K562 (cell line): ENCODE measurements at regions not wholly inside any gene's neighbourhood (a gene's known extent, or its start where the extent isn't known, plus 50 kb on each side); places are given as distances from the start of the nearest gene placed in this dataset.

Experiments
- ATAC-seq: fragments of 200-7000 bp; cut with Tn5 transposase; 3 replicates; pipeline ENCODE4 v1.9.1; 2020; ENCODE audit warnings: moderate library complexity
- BruUV-seq: library from RNA; stranded (reverse); fragments of 400-500 nt; replicated peaks from 2 replicates; lab custom pipeline; 2021; lab: Mats Ljungman, UMichigan
- CTCF ChIA-PET: fragments of 300-600 bp; formaldehyde crosslinking; extraction: SDS; loops from one replicate; lab custom pipeline; 2021; ENCODE audit warnings: low intra/inter-chr PET ratio; lab: Yijun Ruan, JAX
- POLR2A ChIA-PET: fragments of 300-600, 350-650 bp; sonication (Branson Sonifier 250); formaldehyde crosslinking; extraction: SDS; loops from one replicate; lab custom pipeline; 2021; ENCODE audit warnings: antibody characterized with exemption, inconsistent platforms; lab: Yijun Ruan, JAX
- DNase-seq, 4 experiments: peaks; one replicate each; pipeline versions ENCODE4 v3.0.0 to v3.0.0-alpha.2; 2011 to 2018; ENCODE audit warnings: low spot score in 3 of 4, mixed read lengths in 3 of 4; ENCODE audit errors: extremely low read depth in 1 of 4
- FAIRE-seq: peaks from 2 replicates; lab custom pipeline; 2011; peaks lifted over from hg19 to GRCh38; lab: Jason Lieb, UNC
- H2AFZ ChIP-seq: 2 replicates; pipeline ENCODE4 v1.6.0; 2011; ENCODE audit warnings: low read depth, low read length, control low read depth, inconsistent platforms
- H3K27ac ChIP-seq: fragments of 200-600 bp; 3 replicates; pipeline ENCODE4 v1.8.0; 2011; ENCODE audit warnings: low read depth, mild to moderate bottlenecking, control low read depth, inconsistent platforms, low read length, moderate library complexity, mixed read lengths; ENCODE audit errors: extremely low read depth
- H3K27me3 ChIP-seq, 2 experiments: fragments of 300-600 bp in 1 of 2; 2 replicates in 1 of 2; 3 replicates in 1 of 2; pipeline versions ENCODE4 v1.6.0 to v1.8.0; 2011; ENCODE audit warnings: inconsistent platforms in 2 of 2, low read length in 2 of 2, mild to moderate bottlenecking in 1 of 2, mixed read lengths in 1 of 2, moderate library complexity in 1 of 2; ENCODE audit not compliant: control insufficient read depth in 2 of 2, insufficient read depth in 2 of 2
- H3K36me3 ChIP-seq: fragments of 300-600 bp; 3 replicates; pipeline ENCODE4 v1.8.0; 2011; ENCODE audit warnings: mild to moderate bottlenecking, low read length, inconsistent platforms; ENCODE audit not compliant: control insufficient read depth, insufficient read depth
- H3K4me1 ChIP-seq, 2 experiments: fragments of 200-600 bp in 1 of 2; replicated peaks in 1 of 2; 2 replicates in 1 of 2; 3 replicates in 1 of 2; pipeline versions ENCODE4 v1.5.1 to v1.8.0; 2011; ENCODE audit warnings: inconsistent platforms in 2 of 2, low read length in 2 of 2, mild to moderate bottlenecking in 1 of 2, mixed read lengths in 1 of 2, moderate library complexity in 1 of 2; ENCODE audit not compliant: control insufficient read depth in 2 of 2, insufficient read depth in 2 of 2
- H3K4me2 ChIP-seq: 2 replicates; pipeline ENCODE4 v1.6.1; 2011; ENCODE audit warnings: low read length, control low read depth, inconsistent platforms, mixed read lengths; ENCODE audit not compliant: insufficient read depth
- H3K4me3 ChIP-seq: fragments of 200-600 bp; sonication (generic), shearing (Covaris generic); 2 replicates; pipeline ENCODE4 v1.5.1; 2016; ENCODE audit warnings: control low read depth, inconsistent platforms
- H3K79me2 ChIP-seq: fragments of 200-600 bp; 3 replicates; pipeline ENCODE4 v1.8.0; 2011; ENCODE audit warnings: low read length, inconsistent platforms; ENCODE audit not compliant: control insufficient read depth, insufficient read depth
- H3K9ac ChIP-seq, 2 experiments: 2 replicates each; pipeline versions ENCODE4 v1.6.0 to v1.6.1; 2011; ENCODE audit warnings: low read depth in 2 of 2, low read length in 2 of 2, control low read depth in 1 of 2, inconsistent platforms in 1 of 2, mild to moderate bottlenecking in 1 of 2, mixed read lengths in 1 of 2; ENCODE audit not compliant: insufficient read depth in 1 of 2
- H3K9me1 ChIP-seq: one replicate; pipeline ENCODE4 v1.6.0; 2011; ENCODE audit warnings: inconsistent platforms, mild to moderate bottlenecking, low read length, moderate library complexity; ENCODE audit not compliant: control insufficient read depth, insufficient read depth
- H3K9me3 ChIP-seq: replicated peaks from 2 replicates; pipeline ENCODE4 v1.5.1; 2011; ENCODE audit warnings: low read depth, low read length, inconsistent platforms; ENCODE audit not compliant: control insufficient read depth, insufficient read depth
- H4K20me1 ChIP-seq: replicated peaks from 2 replicates; pipeline ENCODE4 v1.6.1; 2011; ENCODE audit warnings: low read length, inconsistent platforms, mixed read lengths; ENCODE audit not compliant: control insufficient read depth, insufficient read depth
- ARID1B ChIP-seq: fragments of 450-650 bp; IDR thresholded peaks from 2 replicates; pipeline ENCODE4 v1.6.1; 2016; ENCODE audit warnings: antibody characterized with exemption, mild to moderate bottlenecking, inconsistent platforms
- BHLHE40 ChIP-seq: IDR thresholded peaks from 2 replicates; pipeline ENCODE4 v1.6.1; 2011; ENCODE audit warnings: low read length, improper control_type of control experiment
- CEBPG ChIP-seq, 3 experiments: fragments of 200-800 bp in 1 of 3; sonication (Bioruptor generic) in 1 of 3; sonication (generic) in 1 of 3; formaldehyde crosslinking in 1 of 3; IDR thresholded peaks in 2 of 3; conservative IDR thresholded peaks in 1 of 3; 2 replicates each; pipeline versions ENCODE4 v1.6.1 to v1.8.0; 2016 to 2022; ENCODE audit warnings: missing compliant biosample characterization in 2 of 3, missing genetic modification characterization in 2 of 3, mild to moderate bottlenecking in 1 of 3, missing genetic modification reagents in 1 of 3
- CSDE1 ChIP-seq, 2 experiments: fragments of 450-650 bp; IDR thresholded peaks; 2 replicates each; pipeline ENCODE4 v1.6.1; 2016; ENCODE audit warnings: mild to moderate bottlenecking in 1 of 2
- HNRNPL ChIP-seq: fragments of 200-400 bp; formaldehyde crosslinking; IDR thresholded peaks from 2 replicates; pipeline ENCODE4 v1.6.1; 2017; ENCODE audit warnings: low read depth, mild to moderate bottlenecking, low read length
- MBD2 ChIP-seq: sonication (generic); IDR thresholded peaks from 2 replicates; pipeline ENCODE4 v1.6.1; 2016; ENCODE audit warnings: low read depth, borderline replicate concordance
- MYBL2 ChIP-seq, 2 experiments: fragments of 450-650 bp in 1 of 2; sonication (generic) in 1 of 2; formaldehyde crosslinking in 1 of 2; IDR thresholded peaks; 2 replicates each; pipeline versions ENCODE4 v1.6.1 to v1.8.1; 2017 to 2022; ENCODE audit warnings: borderline replicate concordance in 1 of 2, inconsistent platforms in 1 of 2, low read depth in 1 of 2, mild to moderate bottlenecking in 1 of 2, missing genetic modification reagents in 1 of 2, moderate library complexity in 1 of 2
- SNRNP70 ChIP-seq: fragments of 200-400 bp; formaldehyde crosslinking; optimal IDR thresholded peaks from 2 replicates; pipeline ENCODE3; 2017; ENCODE audit warnings: low read depth, low read length
- TSC22D4 ChIP-seq: fragments of 450-650 bp; IDR thresholded peaks from 2 replicates; pipeline ENCODE4 v1.6.1; 2016; ENCODE audit warnings: missing genetic modification characterization, missing biosample characterization, control low read depth
- WHSC1 ChIP-seq: IDR thresholded peaks from one replicate; pipeline ENCODE4 v1.6.1; 2012; ENCODE audit warnings: low read length, control low read depth, inconsistent platforms
- ZBED1 ChIP-seq: IDR thresholded peaks from 2 replicates; pipeline ENCODE4 v1.6.1; 2014
- ZFPM2 ChIP-seq: fragments of 250-450 bp; sonication (Bioruptor Pico); IDR thresholded peaks from 2 replicates; pipeline ENCODE4 v1.5.1; 2022; ENCODE audit warnings: mild to moderate bottlenecking
- ZNF583 ChIP-seq: fragments of 250-450 bp; sonication (Bioruptor Pico); IDR thresholded peaks from 2 replicates; pipeline ENCODE4 v1.4.0; 2020
- WGBS: fragments of 100-300 bp; shearing (Covaris generic); methylation state at CpG from one replicate; pipeline ENCODE4 v1.1.6; 2016; ENCODE audit warnings: low coverage, mixed read lengths; ENCODE audit not compliant: insufficient coverage; ENCODE audit errors: missing lambda C conversion rate; 5-methylcytosine and 5-hydroxymethylcytosine counted together
- in situ Hi-C: fragments of 300-500 bp; cut with MboI; formaldehyde crosslinking; loops from 4 replicates; pipeline ENCODE4 v1.15.0; 2018; ENCODE audit warnings: inconsistent platforms, mixed read lengths
- intact Hi-C: fragments of 100-400 bp; cut with micrococcal nuclease; formaldehyde crosslinking; loops from 2 replicates; pipeline ENCODE4 v1.14.2; 2022
- TF ChIP-seq, protein P1 (sequence below): sonication (generic); formaldehyde crosslinking; IDR thresholded peaks from 2 replicates; pipeline ENCODE4 v1.8.0; 2023; ENCODE audit warnings: missing genetic modification reagents, mild to moderate bottlenecking, borderline replicate concordance
- TF ChIP-seq, protein P2 (sequence below), 2 experiments: IDR thresholded peaks; 2 replicates each; pipeline ENCODE4 v1.6.1; 2011; ENCODE audit warnings: borderline replicate concordance in 1 of 2, control low read depth in 1 of 2, low read depth in 1 of 2, low read length in 1 of 2, mild to moderate bottlenecking in 1 of 2, mixed read lengths in 1 of 2, moderate library complexity in 1 of 2; ENCODE audit not compliant: insufficient read depth in 1 of 2, insufficient read length in 1 of 2, poor library complexity in 1 of 2, severe bottlenecking in 1 of 2; ENCODE audit errors: extremely low read depth in 1 of 2

DNA sequence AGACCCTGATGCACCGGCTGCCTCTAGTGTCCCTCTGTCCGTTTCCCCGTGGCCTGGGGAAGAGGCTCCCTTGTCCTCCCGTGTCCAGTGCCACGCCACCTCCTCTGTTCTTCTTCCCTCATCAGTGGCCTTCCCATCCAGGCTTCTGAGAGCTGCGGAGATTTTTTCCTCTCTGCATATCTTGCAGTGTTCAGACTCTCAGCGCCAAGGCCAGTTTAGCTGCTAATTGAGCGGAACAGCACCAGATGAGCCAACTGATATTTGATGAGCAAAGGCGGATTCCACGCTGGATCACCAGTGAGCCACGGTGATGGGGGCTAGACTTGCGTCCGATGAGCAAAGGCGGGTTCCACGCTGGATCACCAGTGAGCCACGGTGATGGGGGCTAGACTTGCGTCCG, 257.6 kb downstream of the FOXL1 start (continued):
- TF ChIP-seq, protein P1, sequence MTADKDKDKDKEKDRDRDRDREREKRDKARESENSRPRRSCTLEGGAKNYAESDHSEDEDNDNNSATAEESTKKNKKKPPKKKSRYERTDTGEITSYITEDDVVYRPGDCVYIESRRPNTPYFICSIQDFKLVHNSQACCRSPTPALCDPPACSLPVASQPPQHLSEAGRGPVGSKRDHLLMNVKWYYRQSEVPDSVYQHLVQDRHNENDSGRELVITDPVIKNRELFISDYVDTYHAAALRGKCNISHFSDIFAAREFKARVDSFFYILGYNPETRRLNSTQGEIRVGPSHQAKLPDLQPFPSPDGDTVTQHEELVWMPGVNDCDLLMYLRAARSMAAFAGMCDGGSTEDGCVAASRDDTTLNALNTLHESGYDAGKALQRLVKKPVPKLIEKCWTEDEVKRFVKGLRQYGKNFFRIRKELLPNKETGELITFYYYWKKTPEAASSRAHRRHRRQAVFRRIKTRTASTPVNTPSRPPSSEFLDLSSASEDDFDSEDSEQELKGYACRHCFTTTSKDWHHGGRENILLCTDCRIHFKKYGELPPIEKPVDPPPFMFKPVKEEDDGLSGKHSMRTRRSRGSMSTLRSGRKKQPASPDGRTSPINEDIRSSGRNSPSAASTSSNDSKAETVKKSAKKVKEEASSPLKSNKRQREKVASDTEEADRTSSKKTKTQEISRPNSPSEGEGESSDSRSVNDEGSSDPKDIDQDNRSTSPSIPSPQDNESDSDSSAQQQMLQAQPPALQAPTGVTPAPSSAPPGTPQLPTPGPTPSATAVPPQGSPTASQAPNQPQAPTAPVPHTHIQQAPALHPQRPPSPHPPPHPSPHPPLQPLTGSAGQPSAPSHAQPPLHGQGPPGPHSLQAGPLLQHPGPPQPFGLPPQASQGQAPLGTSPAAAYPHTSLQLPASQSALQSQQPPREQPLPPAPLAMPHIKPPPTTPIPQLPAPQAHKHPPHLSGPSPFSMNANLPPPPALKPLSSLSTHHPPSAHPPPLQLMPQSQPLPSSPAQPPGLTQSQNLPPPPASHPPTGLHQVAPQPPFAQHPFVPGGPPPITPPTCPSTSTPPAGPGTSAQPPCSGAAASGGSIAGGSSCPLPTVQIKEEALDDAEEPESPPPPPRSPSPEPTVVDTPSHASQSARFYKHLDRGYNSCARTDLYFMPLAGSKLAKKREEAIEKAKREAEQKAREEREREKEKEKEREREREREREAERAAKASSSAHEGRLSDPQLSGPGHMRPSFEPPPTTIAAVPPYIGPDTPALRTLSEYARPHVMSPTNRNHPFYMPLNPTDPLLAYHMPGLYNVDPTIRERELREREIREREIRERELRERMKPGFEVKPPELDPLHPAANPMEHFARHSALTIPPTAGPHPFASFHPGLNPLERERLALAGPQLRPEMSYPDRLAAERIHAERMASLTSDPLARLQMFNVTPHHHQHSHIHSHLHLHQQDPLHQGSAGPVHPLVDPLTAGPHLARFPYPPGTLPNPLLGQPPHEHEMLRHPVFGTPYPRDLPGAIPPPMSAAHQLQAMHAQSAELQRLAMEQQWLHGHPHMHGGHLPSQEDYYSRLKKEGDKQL (CRISPR knock-in tag), result no peak

DNA sequence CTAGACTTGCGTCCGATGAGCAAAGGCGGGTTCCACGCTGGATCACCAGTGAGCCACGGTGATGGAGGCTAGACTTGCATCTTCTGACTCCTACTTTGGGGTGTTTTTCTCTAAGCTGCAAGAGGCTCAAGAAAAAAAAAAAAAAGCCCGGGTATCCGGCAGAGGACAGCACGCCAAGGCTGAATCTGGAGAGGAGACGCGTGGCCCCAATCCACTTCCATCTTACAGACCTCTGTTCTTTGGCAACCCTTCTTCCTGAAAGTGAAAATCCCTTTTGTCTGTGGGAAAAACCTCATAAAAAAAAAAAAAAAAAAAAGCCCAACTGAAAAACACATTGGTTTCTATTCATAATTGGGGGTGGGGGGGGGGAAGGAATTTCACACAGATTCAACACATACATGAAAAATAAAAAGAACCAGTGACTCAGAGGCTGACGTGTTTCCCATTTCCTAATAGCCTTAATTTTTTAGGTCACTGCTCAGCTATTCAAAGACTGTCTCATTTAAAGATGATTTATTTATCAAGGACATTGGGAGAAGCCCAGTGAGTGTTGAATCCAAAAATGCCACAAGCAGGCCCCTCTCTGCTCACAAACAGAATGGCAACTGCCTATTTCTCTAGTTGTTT, 258.3 kb downstream of the FOXL1 start:
- Histone ChIP-seq H3K79me2 (no peaks in the 10 kb centered on the region), H2AFZ (no peak overlapping the region), H3K4me3 (no peak overlapping the region), H3K9ac (no peak overlapping the region), H3K36me3 (no peaks in the 10 kb centered on the region), H3K9me1 (no peaks in the 10 kb centered on the region), H3K27me3 (peaks cover 31 to 49% of the 10 kb centered on the region in 2 experiments; a peak in 4 of 5 replicates), H3K4me1 (no peaks in the 10 kb centered on the region), H3K4me2 (no peak overlapping the region), H3K27ac (no peak overlapping the region), H4K20me1 (no peaks in the 10 kb centered on the region), H3K9me3 (no peaks in the 10 kb centered on the region)
- intact Hi-C loops (no loop called here), in situ Hi-C loops (no loop called here)
- DNase-seq (no peak), FAIRE-seq (no peak), ATAC-seq (no peak)
- CTCF ChIA-PET, result interaction anchor here (0.7 kb wide), 1 partner anchor 51 kb away, joined by 4 read pairs; no protein-coding TSS in a partner anchor
- POLR2A ChIA-PET, result no interaction called here
- WGBS, result 0% methylated on average over 8 of the region's 11 CpGs
- BruUV-seq, result no TSS peak
- TF ChIP-seq ZBED1 (no peak), ZNF583 (CRISPR knock-in tag) (no peak), WHSC1 (no peak), ZFPM2 (CRISPR knock-in tag) (no peak), CSDE1 (IDR thresholded peaks at IDR 0.05) (no peak), CEBPG (CRISPR knock-in tag; IDR thresholded peaks at IDR 0.05) (no peak), CEBPG (tag; conservative IDR thresholded peaks at IDR 0.05 in 1 of 2, IDR thresholded peaks at IDR 0.05 in 1 of 2) (no peak), TSC22D4 (tag) (no peak), ARID1B (no peak), HNRNPL (no peak), MYBL2 (IDR thresholded peaks at IDR 0.05; ENCODE audit: low read depth) (no peak), MYBL2 (CRISPR knock-in tag; IDR thresholded peaks at IDR 0.05; ENCODE audit: borderline replicate concordance) (no peak), SNRNP70 (no peak), BHLHE40 (no peak), MBD2 (no peak)
- TF ChIP-seq, protein P2, sequence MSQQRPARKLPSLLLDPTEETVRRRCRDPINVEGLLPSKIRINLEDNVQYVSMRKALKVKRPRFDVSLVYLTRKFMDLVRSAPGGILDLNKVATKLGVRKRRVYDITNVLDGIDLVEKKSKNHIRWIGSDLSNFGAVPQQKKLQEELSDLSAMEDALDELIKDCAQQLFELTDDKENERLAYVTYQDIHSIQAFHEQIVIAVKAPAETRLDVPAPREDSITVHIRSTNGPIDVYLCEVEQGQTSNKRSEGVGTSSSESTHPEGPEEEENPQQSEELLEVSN (IDR thresholded peaks at IDR 0.05; ENCODE audit: borderline replicate concordance in 1 of 2, extremely low read depth in 1 of 2, insufficient read depth in 1 of 2, insufficient read length in 1 of 2, low read depth in 1 of 2, low read length in 1 of 2, poor library complexity in 1 of 2, severe bottlenecking in 1 of 2), result no peak
